SW 1271 (cell line): ENCODE measurements at regions not wholly inside any gene's neighbourhood (a gene's known extent, or its start where the extent isn't known, plus 50 kb on each side); places are given as distances from the start of the nearest gene placed in this dataset.
"Not testable (repeated sequence)": the region's sequence is repeated elsewhere in the genome, so short reads cannot be mapped to it uniquely, and the experiment has no call there.

Source experiments
- DNase-seq, 2 experiments: peaks; one replicate each; lab custom pipeline; 2025; lab: John Stamatoyannopoulos, UW

- DNase-seq = no peak
These were observed 729.8 kb downstream of the PRELID2 start for GRCh38 chr5:145105384-145105783.

- DNase-seq = no peak
These were observed 731.0 kb downstream of the PRELID2 start for GRCh38 chr5:145104106-145104505.

DNA sequence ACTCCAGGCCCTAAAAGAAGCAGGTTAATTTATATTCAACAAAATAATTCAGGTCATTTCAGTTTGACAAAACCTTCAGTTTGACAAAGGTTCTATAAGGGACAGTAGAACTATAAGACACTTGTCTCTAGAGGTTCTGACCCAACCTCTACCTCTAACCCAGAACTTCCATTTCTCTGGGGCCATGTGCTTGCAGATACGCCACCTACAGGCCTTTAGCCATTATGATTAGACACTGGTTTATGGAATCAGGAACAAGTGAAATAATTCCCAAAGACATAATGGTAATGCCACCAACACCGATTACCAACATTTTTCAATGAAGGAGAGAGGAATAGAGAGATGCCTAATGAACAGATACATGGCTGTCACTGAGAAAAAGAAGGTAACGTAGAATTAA lies 733.9 kb downstream of the PRELID2 start:
- DNase-seq = no peak

DNA sequence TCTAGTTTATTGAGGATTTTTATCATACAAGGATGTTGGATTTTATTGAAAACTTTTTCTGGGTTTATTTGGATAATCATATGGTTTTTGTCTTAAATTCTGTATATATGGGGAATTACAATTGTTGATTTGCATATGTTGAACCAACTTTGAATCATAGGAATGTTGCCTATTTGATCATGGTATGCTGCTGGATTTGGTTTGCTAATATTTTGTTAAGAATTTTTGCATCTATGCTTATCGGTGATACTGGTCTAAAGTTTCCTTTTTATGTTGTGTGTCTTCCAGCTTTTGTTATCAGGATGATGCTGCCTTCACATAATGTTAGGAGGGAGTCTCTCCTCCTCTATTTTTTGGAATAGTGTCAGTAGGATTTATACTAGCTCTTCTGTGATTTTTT lies 745.0 kb downstream of the PRELID2 start:
- no peak for DNase-seq

DNA sequence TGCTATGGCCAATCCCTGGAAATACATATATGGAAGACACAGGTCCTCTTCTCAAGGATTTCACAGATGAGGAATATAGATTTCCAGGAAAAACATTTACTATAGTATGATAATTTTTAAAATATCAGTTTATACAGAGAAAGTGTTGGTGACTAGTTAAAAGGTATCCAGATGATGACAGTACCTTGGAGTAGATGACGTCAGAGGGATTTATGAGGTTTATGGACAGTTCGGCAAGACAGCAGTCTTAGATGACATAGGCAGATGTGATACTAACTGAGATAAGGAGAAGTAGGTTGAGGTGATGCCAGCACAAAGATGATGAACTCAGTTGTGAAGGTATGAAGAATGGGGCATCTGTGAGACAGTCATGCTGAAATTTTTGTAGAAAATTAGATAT lies 750.3 kb downstream of the PRELID2 start:
- DNase-seq = no peak

DNA sequence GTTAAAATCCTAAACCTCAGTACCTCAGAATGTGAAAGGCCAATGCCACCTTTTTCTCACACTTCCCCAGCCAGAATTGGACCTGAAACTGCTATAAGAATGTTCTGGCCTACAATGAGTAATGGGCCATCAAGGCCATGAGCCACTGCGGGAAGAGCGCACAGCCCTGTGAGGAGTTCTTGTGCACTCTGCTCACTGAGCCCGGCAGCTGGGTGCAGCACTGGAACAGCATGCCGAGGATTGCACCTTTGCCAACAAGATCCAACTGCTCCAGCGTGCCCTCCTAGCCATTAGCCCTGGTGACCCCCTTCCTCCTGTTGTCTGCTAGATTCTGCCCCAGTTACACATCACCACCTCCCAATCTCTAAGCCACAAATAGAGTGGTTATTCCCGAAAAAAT lies 758.1 kb downstream of the PRELID2 start:
- no peak for DNase-seq

DNA sequence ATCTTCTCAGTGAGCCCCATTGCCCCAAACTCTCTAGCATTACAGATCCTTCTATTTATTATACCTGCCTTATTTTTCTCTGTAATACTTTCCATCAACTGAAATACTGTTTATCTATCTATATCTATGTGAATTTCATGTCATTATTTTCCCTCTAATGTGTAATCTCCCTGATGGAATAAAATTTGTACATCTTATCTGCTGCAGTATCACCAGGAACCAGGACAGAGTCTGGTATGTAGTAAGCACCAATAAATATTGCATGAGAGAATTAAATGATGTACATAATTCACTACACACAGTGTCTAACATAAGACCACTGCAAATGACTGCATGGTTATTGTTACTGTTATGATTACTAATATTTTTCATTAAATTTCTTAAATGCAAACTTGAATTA lies 759.1 kb downstream of the PRELID2 start:
- no peak for DNase-seq

GRCh38 chr5:145072889-145073288 lies 762.3 kb downstream of the PRELID2 start:
- no peak for DNase-seq

DNA sequence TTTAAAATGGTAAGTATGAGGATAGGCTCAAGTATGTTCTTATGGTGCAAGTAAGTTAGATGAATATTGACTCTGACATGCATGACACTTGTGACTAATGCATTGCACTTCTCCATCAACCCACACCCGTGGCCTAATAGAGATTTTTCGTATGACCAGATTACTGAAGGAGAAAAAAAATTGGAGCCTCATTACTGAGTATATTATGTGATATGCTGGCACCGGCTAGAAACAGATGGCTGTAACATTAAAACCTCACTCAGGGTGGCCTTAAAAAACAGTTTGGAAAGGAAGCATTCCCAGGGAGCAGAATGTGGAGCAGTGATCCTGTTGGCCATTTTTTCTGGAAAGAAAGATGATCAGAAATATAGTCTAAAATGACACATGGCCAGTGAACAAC lies 766.4 kb downstream of the PRELID2 start:
- no peak for DNase-seq

DNA sequence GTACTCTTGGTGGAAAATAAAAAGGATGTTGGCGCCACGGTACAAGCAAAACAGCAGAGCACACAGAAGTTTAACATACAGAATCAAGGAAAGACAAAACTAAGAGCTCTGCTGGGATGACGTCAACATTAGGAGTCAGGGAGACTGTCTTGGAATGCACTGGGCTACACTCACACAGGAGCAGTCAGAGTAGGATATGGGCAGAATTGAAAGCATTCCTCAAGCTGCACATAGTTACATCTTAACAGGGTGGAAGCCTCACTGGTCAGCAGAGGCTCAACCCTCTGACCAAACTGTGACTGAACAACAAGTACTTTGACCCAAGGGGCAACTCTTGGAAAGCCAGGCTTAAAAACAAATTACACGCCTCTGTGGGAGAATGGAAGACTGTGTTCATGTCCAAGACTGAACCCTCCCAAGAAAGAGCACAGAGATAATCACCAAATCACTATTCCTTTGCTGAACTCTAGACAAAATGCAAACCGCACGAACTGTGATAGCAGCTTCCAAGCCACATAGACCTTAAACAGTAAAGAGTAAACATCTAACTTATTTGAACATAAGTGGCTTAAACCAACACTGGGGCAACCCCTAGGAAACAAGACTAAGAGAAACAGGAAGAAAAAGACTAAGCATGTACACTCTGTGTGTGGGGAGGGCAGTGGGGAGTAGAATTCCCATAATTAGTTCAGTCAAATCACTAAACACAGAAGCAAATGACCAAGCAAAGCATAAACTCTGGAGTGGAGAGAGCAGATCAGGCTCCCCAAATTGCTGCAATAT lies 772.7 kb downstream of the PRELID2 start:
- no peak for DNase-seq

- no peak for DNase-seq
These were observed 778.3 kb downstream of the PRELID2 start for GRCh38 chr5:145056800-145057199.

- no peak for DNase-seq
These were observed 785.0 kb downstream of the PRELID2 start for GRCh38 chr5:145050181-145050580.

GRCh38 chr5:145044970-145045369 lies 790.2 kb downstream of the PRELID2 start:
- no peak for DNase-seq

- DNase-seq = no peak
These were observed 806.5 kb downstream of the PRELID2 start for GRCh38 chr5:145028626-145029025.

DNA sequence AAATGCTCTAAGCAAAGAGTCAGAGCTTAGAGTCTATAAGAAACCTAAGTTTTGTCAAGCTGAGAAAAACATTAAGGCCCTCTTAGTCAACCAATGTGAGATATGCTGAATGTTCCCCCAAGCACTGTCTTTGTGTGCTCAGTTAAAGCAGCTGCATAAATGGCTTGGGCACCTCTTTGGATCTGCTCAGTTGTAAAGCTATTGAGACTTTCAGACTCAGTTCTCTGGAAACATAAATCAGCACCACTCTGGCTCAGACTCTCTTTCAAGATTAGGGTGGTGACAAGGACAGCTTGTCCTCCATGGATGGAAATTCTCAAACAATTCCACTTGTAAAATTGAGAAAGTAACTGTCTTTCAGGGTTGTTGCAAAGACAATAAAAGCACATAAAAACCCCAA lies 807.9 kb downstream of the PRELID2 start:
- DNase-seq = no peak

- DNase-seq = no peak
These were observed 809.4 kb downstream of the PRELID2 start for GRCh38 chr5:145025775-145026174.

GRCh38 chr5:145015146-145015545 lies 820.0 kb downstream of the PRELID2 start:
- no peak for DNase-seq

GRCh38 chr5:145014109-145014508 lies 821.0 kb downstream of the PRELID2 start:
- DNase-seq = no peak

- no peak for DNase-seq
These were observed 824.3 kb downstream of the PRELID2 start for GRCh38 chr5:145010834-145011233.

DNA sequence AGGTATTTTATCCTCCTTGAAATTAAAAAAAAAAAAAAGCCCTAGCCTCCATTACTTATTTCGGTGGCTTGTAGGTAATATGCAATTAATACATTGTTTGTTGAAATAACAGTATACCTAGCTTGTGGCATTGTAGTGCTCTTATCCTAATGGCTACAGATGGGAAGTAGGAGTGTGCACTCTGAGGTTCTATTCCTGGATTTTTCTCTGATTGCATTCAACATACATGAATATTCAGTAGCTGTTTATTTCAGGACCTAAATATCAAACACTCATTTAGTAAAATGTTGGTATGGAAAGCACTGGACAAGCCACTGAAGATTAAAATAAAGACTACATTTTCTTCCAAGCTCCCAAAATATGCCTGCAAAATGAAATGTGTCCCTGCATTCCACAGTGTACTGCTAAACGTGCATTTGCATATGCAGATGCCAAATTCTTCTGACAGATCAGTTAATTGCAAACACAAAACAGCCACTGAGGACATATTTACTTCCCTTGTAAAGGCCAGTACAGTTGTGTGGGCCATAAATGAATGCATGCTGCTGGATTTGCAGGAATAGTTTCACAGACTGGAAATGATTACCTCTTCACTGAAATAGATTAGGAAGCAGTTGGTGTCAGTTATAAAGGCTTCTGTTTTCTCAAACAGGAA lies 826.1 kb downstream of the PRELID2 start:
- DNase-seq = no peak

DNA sequence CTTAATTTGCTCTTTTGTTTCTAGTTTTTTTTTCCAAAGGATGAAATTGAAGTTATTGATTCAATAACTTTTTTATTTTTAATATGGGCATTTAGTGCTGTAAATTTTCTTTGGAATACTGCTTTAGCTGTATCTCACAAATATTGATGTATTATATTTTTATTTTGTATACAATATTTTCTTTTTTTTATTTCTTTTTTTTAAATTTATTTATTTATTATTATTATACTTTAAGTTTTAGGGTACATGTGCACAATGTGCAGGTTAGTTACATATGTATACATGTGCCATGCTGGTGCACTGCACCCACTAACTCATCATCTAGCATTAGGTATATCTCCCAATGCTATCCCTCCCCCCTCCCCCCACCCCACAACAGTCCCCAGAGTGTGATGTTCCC lies 823.7 kb downstream of the KCTD16 start:
- DNase-seq = not testable (repeated sequence)

DNA sequence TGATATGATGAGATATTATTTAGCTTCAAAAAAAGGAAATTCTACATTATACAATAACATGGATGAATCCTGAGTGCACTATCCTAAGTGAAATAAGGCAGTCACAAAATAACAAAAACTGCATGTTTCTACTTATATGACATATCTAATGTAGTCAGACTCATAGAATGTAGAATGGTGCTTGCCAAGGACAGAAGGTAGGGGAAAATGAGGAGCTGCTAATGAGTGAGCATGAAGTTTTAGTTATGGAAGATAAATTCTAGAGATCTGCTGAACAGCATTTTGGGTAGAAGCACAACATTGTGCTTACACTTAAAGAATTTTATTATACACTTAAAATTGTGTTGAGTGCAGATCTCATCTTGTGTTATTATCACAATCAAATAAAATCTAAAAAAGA lies 812.4 kb downstream of the KCTD16 start:
- DNase-seq = no peak

GRCh38 chr5:144979516-144980264 lies 809.0 kb downstream of the KCTD16 start:
- no peak for DNase-seq
